Urothelium cell line (cell line): ENCODE measurements at regions not wholly inside any gene's neighbourhood (a gene's known extent, or its start where the extent isn't known, plus 50 kb on each side); places are given as distances from the start of the nearest gene placed in this dataset.

ENCODE experiments used
- DNase-seq: peaks from one replicate; pipeline ENCODE4 v3.0.0; 2011; ENCODE audit warnings: low spot score, mixed read lengths
- FAIRE-seq: peaks from 2 replicates; lab custom pipeline; 2011; peaks lifted over from hg19 to GRCh38; lab: Jason Lieb, UNC

- FAIRE-seq (no peak), DNase-seq (no peak)
Measured at GRCh38 chr9:20200581-20200980, 411.7 kb upstream of the SLC24A2 start.

GRCh38 chr9:20199111-20199510, 410.3 kb upstream of the SLC24A2 start:
- DNase-seq (no peak), FAIRE-seq (no peak)

GRCh38 chr9:20197976-20198685, 409.3 kb upstream of the SLC24A2 start:
- DNase-seq (no peak), FAIRE-seq (no peak)

- DNase-seq (no peak), FAIRE-seq (no peak)
Measured at GRCh38 chr9:20191228-20191840, 402.5 kb upstream of the SLC24A2 start.

GRCh38 chr9:20189871-20190270, 401.0 kb upstream of the SLC24A2 start:
- no peak for DNase-seq
- no peak for FAIRE-seq

- no peak for FAIRE-seq
Measured at GRCh38 chr9:20188616-20189369, 400.0 kb upstream of the SLC24A2 start.

GRCh38 chr9:20187318-20187717, 398.5 kb upstream of the SLC24A2 start:
- FAIRE-seq (no peak), DNase-seq (no peak)

More at GRCh38 chr9:20188616-20189369, 400.0 kb upstream of the SLC24A2 start:
- DNase-seq, result no peak

- FAIRE-seq, result no peak
Measured at GRCh38 chr9:20186823-20187222, 398.0 kb upstream of the SLC24A2 start.

GRCh38 chr9:20186231-20186630, 397.4 kb upstream of the SLC24A2 start:
- no peak for FAIRE-seq
- DNase-seq, result no peak

More at GRCh38 chr9:20186823-20187222, 398.0 kb upstream of the SLC24A2 start:
- no peak for DNase-seq

GRCh38 chr9:20184541-20184940, 395.7 kb upstream of the SLC24A2 start:
- DNase-seq, result no peak
- no peak for FAIRE-seq

GRCh38 chr9:20178679-20179078, 389.8 kb upstream of the SLC24A2 start:
- FAIRE-seq, result no peak

GRCh38 chr9:20178197-20178596, 389.4 kb upstream of the SLC24A2 start:
- DNase-seq, result no peak
- FAIRE-seq, result no peak

More at GRCh38 chr9:20178679-20179078, 389.8 kb upstream of the SLC24A2 start:
- DNase-seq, result no peak

- FAIRE-seq (no peak), DNase-seq (no peak)
Measured at GRCh38 chr9:20170122-20170521, 381.3 kb upstream of the SLC24A2 start.

GRCh38 chr9:20152151-20152725, 363.4 kb upstream of the SLC24A2 start:
- FAIRE-seq, result no peak
- no peak for DNase-seq

- DNase-seq, result no peak
- no peak for FAIRE-seq
Measured at GRCh38 chr9:20148416-20148815, 359.6 kb upstream of the SLC24A2 start.

GRCh38 chr9:20144197-20144596, 355.4 kb upstream of the SLC24A2 start:
- FAIRE-seq (no peak), DNase-seq (no peak)

GRCh38 chr9:20139763-20140290, 351.0 kb upstream of the SLC24A2 start:
- FAIRE-seq, result no peak
- no peak for DNase-seq

GRCh38 chr9:20138841-20139240, 350.0 kb upstream of the SLC24A2 start:
- no peak for FAIRE-seq
- no peak for DNase-seq

- DNase-seq (no peak), FAIRE-seq (no peak)
Measured at GRCh38 chr9:20138116-20138515, 349.3 kb upstream of the SLC24A2 start.

GRCh38 chr9:20137425-20137824, 348.6 kb upstream of the SLC24A2 start:
- FAIRE-seq, result no peak

GRCh38 chr9:20135119-20135697, 346.4 kb upstream of the SLC24A2 start:
- FAIRE-seq (no peak), DNase-seq (no peak)

More at GRCh38 chr9:20137425-20137824, 348.6 kb upstream of the SLC24A2 start:
- no peak for DNase-seq
